AG08396 (cell line): ENCODE measurements at regions not wholly inside any gene's neighbourhood (a gene's known extent, or its start where the extent isn't known, plus 50 kb on each side); places are given as distances from the start of the nearest gene placed in this dataset.

Experiments used
- DNase-seq: peaks from one replicate; pipeline ENCODE4 v3.0.0; 2012; ENCODE audit warnings: low spot score, mixed read lengths

- no peak for DNase-seq
Measured at GRCh38 chr5:106584268-106584667, 1086.5 kb downstream of the EFNA5 start.

GRCh38 chr5:106578736-106579135 is 1092.0 kb downstream of the EFNA5 start:
- DNase-seq, result no peak

- no peak for DNase-seq
Measured at GRCh38 chr5:106574820-106575219, 1095.9 kb downstream of the EFNA5 start.

GRCh38 chr5:106566031-106566430 is 1104.7 kb downstream of the EFNA5 start:
- no peak for DNase-seq

GRCh38 chr5:106545325-106545724 is 1125.4 kb downstream of the EFNA5 start:
- DNase-seq, result no peak

- DNase-seq, result no peak
Measured at GRCh38 chr5:106543330-106543729, 1127.4 kb downstream of the EFNA5 start.

- no peak for DNase-seq
Measured at GRCh38 chr5:106530150-106530549, 1140.6 kb downstream of the EFNA5 start.

- no peak for DNase-seq
Measured at GRCh38 chr5:106525438-106525837, 1145.3 kb downstream of the EFNA5 start.

- no peak for DNase-seq
Measured at GRCh38 chr5:106523852-106524251, 1146.9 kb downstream of the EFNA5 start.

GRCh38 chr5:106522296-106522695 is 1148.4 kb downstream of the EFNA5 start:
- no peak for DNase-seq

GRCh38 chr5:106521701-106522100 is 1149.0 kb downstream of the EFNA5 start:
- no peak for DNase-seq

GRCh38 chr5:106510321-106510720 is 1160.4 kb downstream of the EFNA5 start:
- no peak for DNase-seq

GRCh38 chr5:106508894-106509293 is 1161.8 kb downstream of the EFNA5 start:
- no peak for DNase-seq

- no peak for DNase-seq
Measured at GRCh38 chr5:106493910-106494309, 1176.8 kb downstream of the EFNA5 start.

GRCh38 chr5:106489004-106489403 is 1181.7 kb downstream of the EFNA5 start:
- DNase-seq, result no peak

- no peak for DNase-seq
Measured at GRCh38 chr5:106488407-106488806, 1182.3 kb downstream of the EFNA5 start.

- DNase-seq, result no peak
Measured at GRCh38 chr5:106481374-106481773, 1189.4 kb downstream of the EFNA5 start.

- DNase-seq, result no peak
Measured at GRCh38 chr5:106476630-106477029, 1194.1 kb downstream of the EFNA5 start.

GRCh38 chr5:106474066-106474465 is 1196.7 kb downstream of the EFNA5 start:
- DNase-seq, result no peak

GRCh38 chr5:106459541-106459940 is 1211.2 kb downstream of the EFNA5 start:
- DNase-seq, result no peak

GRCh38 chr5:106454651-106455415 is 1215.9 kb downstream of the EFNA5 start:
- DNase-seq, result no peak

- no peak for DNase-seq
Measured at GRCh38 chr5:106454050-106454449, 1216.7 kb downstream of the EFNA5 start.

- no peak for DNase-seq
Measured at GRCh38 chr5:106451998-106452397, 1218.7 kb downstream of the EFNA5 start.

GRCh38 chr5:106443746-106444145 is 1227.0 kb downstream of the EFNA5 start:
- no peak for DNase-seq
